ENCODE measurements at regions not wholly inside any gene's neighbourhood (a gene's known extent, or its start where the extent isn't known, plus 50 kb on each side); places are given as distances from the start of the nearest gene placed in this dataset.

- no peak for TF ChIP-seq EZH2phosphoT487 (conservative IDR thresholded peaks at IDR 0.05; ENCODE audit: low read length)
- TF ChIP-seq, protein P1, sequence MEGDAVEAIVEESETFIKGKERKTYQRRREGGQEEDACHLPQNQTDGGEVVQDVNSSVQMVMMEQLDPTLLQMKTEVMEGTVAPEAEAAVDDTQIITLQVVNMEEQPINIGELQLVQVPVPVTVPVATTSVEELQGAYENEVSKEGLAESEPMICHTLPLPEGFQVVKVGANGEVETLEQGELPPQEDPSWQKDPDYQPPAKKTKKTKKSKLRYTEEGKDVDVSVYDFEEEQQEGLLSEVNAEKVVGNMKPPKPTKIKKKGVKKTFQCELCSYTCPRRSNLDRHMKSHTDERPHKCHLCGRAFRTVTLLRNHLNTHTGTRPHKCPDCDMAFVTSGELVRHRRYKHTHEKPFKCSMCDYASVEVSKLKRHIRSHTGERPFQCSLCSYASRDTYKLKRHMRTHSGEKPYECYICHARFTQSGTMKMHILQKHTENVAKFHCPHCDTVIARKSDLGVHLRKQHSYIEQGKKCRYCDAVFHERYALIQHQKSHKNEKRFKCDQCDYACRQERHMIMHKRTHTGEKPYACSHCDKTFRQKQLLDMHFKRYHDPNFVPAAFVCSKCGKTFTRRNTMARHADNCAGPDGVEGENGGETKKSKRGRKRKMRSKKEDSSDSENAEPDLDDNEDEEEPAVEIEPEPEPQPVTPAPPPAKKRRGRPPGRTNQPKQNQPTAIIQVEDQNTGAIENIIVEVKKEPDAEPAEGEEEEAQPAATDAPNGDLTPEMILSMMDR (IDR thresholded peaks at IDR 0.05; ENCODE audit: insufficient read depth, low read length, poor library complexity, severe bottlenecking) = no peak
Observed at GRCh38 chr21:36554411-36555157, 74.7 kb upstream of the CLDN14 start.
